DND-41 (cell line): ENCODE measurements at regions not wholly inside any gene's neighbourhood (a gene's known extent, or its start where the extent isn't known, plus 50 kb on each side); places are given as distances from the start of the nearest gene placed in this dataset.

Experiments
- ATAC-seq: fragments of 200-7000 bp; cut with Tn5 transposase; 3 replicates; pipeline ENCODE4 v1.9.1; 2021; ENCODE audit warnings: low read depth; ENCODE audit not compliant: insufficient read depth
- DNase-seq: peaks from one replicate; pipeline ENCODE4 v3.0.0-alpha.2; 2020
- H2AFZ ChIP-seq: 2 replicates; pipeline ENCODE4 v1.6.0; 2012; ENCODE audit warnings: low read depth, low read length
- H3K27ac ChIP-seq: 2 replicates; pipeline ENCODE4 v1.5.1; 2012; ENCODE audit warnings: low read length, inconsistent platforms
- H3K27me3 ChIP-seq: fragments of 200-600 bp; sonication (generic); 2 replicates; pipeline ENCODE4 v1.6.0; 2012; ENCODE audit warnings: low read length, mild to moderate bottlenecking, inconsistent platforms; ENCODE audit not compliant: insufficient read depth, poor library complexity
- H3K36me3 ChIP-seq: 2 replicates; pipeline ENCODE4 v1.5.1; 2012; ENCODE audit warnings: low read length, inconsistent platforms; ENCODE audit not compliant: insufficient read depth
- H3K4me1 ChIP-seq: 2 replicates; pipeline ENCODE4 v1.5.1; 2012; ENCODE audit warnings: mild to moderate bottlenecking, low read length; ENCODE audit not compliant: insufficient read depth
- H3K4me2 ChIP-seq: 2 replicates; pipeline ENCODE4 v1.6.0; 2012; ENCODE audit warnings: mild to moderate bottlenecking, moderate library complexity, low read length, inconsistent platforms; ENCODE audit not compliant: insufficient read depth
- H3K4me3 ChIP-seq, 2 experiments: fragments of 200-600 bp in 1 of 2; shearing (Covaris generic) in 1 of 2; 2 replicates each; pipeline ENCODE4 v1.5.1; 2012 to 2016; ENCODE audit warnings: inconsistent platforms in 2 of 2, low read length in 2 of 2, mild to moderate bottlenecking in 2 of 2, low read depth in 1 of 2, moderate library complexity in 1 of 2
- H3K79me2 ChIP-seq: 2 replicates; pipeline ENCODE4 v1.6.0; 2012; ENCODE audit warnings: low read length, inconsistent platforms; ENCODE audit not compliant: insufficient read depth
- H3K9ac ChIP-seq: 2 replicates; pipeline ENCODE4 v1.6.0; 2012; ENCODE audit warnings: low read depth, mild to moderate bottlenecking, inconsistent platforms, low read length, moderate library complexity
- H3K9me3 ChIP-seq: 2 replicates; pipeline ENCODE4 v1.5.1; 2012; ENCODE audit warnings: low read length, moderate library complexity, mild to moderate bottlenecking, inconsistent platforms; ENCODE audit not compliant: insufficient read depth, severe bottlenecking
- H4K20me1 ChIP-seq: 2 replicates; pipeline ENCODE4 v1.6.0; 2012; ENCODE audit warnings: low read length; ENCODE audit not compliant: insufficient read depth
- EZH2 ChIP-seq: IDR thresholded peaks from 3 replicates; pipeline ENCODE4 v1.6.1; 2012; ENCODE audit warnings: borderline replicate concordance, low read depth, mild to moderate bottlenecking, moderate library complexity, low read length, inconsistent platforms; ENCODE audit not compliant: severe bottlenecking
- TF ChIP-seq, protein P1 (sequence below): IDR thresholded peaks from 2 replicates; pipeline ENCODE4 v1.5.1; 2012; ENCODE audit warnings: borderline replicate concordance, low read length, moderate library complexity, mild to moderate bottlenecking; ENCODE audit not compliant: poor library complexity, severe bottlenecking; ENCODE audit errors: extremely low read depth

GRCh38 chr15:39202641-39203040 lies 378.2 kb upstream of the THBS1 start:
- Histone ChIP-seq H3K4me1 (no peaks in the 10 kb centered on the region), H2AFZ (no peak overlapping the region), H3K4me3 (no peak overlapping the region), H3K27me3 (peaks cover 2% of the 10 kb centered on the region), H3K36me3 (no peaks in the 10 kb centered on the region), H3K27ac (no peak overlapping the region), H3K9me3 (no peaks in the 10 kb centered on the region), H3K4me2 (no peak overlapping the region), H3K79me2 (no peaks in the 10 kb centered on the region), H3K9ac (no peak overlapping the region), H4K20me1 (no peaks in the 10 kb centered on the region)
- TF ChIP-seq, protein P1, sequence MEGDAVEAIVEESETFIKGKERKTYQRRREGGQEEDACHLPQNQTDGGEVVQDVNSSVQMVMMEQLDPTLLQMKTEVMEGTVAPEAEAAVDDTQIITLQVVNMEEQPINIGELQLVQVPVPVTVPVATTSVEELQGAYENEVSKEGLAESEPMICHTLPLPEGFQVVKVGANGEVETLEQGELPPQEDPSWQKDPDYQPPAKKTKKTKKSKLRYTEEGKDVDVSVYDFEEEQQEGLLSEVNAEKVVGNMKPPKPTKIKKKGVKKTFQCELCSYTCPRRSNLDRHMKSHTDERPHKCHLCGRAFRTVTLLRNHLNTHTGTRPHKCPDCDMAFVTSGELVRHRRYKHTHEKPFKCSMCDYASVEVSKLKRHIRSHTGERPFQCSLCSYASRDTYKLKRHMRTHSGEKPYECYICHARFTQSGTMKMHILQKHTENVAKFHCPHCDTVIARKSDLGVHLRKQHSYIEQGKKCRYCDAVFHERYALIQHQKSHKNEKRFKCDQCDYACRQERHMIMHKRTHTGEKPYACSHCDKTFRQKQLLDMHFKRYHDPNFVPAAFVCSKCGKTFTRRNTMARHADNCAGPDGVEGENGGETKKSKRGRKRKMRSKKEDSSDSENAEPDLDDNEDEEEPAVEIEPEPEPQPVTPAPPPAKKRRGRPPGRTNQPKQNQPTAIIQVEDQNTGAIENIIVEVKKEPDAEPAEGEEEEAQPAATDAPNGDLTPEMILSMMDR: no peak
- no peak for TF ChIP-seq EZH2
- ATAC-seq (no peak), DNase-seq (no peak)

DNA sequence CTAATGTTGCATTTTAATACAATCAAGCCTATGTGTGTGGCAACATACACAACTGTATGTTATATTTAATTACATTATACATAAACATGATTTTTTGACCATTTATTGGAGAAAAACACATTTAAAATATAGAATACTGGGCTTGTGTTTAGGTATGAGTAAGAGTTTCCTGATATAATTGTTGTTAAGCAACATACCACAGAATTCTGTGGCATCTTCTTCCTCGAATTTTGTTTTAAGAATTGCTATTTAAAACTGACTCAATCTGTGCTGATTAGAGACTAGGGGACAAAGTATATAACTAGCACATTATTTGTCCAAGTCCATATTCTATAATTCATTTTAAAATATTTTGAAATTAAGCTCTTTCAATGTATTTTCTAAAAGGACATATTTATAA lies 376.8 kb upstream of the THBS1 start:
- DNase-seq (no peak), ATAC-seq (no peak)
- H3K27ac ChIP-seq: no peak overlapping the region
- no peak overlapping the region for H3K4me2 ChIP-seq
- no peak overlapping the region for H2AFZ ChIP-seq
- H3K4me1 ChIP-seq: no peaks in the 10 kb centered on the region
- H4K20me1 ChIP-seq: no peaks in the 10 kb centered on the region
- H3K9me3 ChIP-seq: no peaks in the 10 kb centered on the region
- no peaks in the 10 kb centered on the region for H3K79me2 ChIP-seq
- H3K9ac ChIP-seq: no peak overlapping the region
- no peak overlapping the region for H3K4me3 ChIP-seq
- no peaks in the 10 kb centered on the region for H3K36me3 ChIP-seq
- peaks cover 3% of the 10 kb centered on the region for H3K27me3 ChIP-seq
- TF ChIP-seq, protein P1: no peak
- TF ChIP-seq EZH2: no peak

DNA sequence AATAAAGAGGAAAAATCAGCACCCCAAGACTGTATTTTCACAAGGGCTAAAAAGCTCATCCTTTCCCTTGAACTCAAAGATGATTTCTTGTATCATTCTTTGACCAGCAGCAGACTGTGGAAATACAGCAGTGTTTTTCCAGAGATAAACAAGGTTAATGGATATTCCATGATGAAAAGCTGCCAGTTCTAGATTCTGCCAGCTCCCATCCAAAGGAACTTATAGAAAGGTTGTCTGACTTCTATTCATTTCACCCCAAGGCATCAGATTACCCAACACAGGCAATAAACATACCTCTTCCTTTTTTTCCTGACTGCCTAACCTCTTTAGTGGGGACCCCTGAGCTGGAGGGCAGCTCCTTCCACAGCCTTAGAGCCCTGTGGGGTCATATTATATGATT lies 375.8 kb upstream of the THBS1 start:
- Histone ChIP-seq H3K4me2 (no peak overlapping the region), H4K20me1 (no peaks in the 10 kb centered on the region), H3K9ac (no peak overlapping the region), H3K36me3 (no peaks in the 10 kb centered on the region), H3K79me2 (no peaks in the 10 kb centered on the region), H3K9me3 (no peaks in the 10 kb centered on the region), H3K27ac (no peak overlapping the region), H2AFZ (no peak overlapping the region), H3K4me1 (no peaks in the 10 kb centered on the region), H3K27me3 (peaks cover 3% of the 10 kb centered on the region), H3K4me3 (no peak overlapping the region)
- TF ChIP-seq, protein P1: no peak
- TF ChIP-seq EZH2: no peak
- ATAC-seq (no peak), DNase-seq (no peak)
